NCI-H2029 (cell line): ENCODE measurements at regions not wholly inside any gene's neighbourhood (a gene's known extent, or its start where the extent isn't known, plus 50 kb on each side); places are given as distances from the start of the nearest gene placed in this dataset.
"Not testable (repeated sequence)": the region's sequence is repeated elsewhere in the genome, so short reads cannot be mapped to it uniquely, and the experiment has no call there.

Experiments
- DNase-seq: peaks from one replicate; lab custom pipeline; 2025; lab: John Stamatoyannopoulos, UW

- no peak for DNase-seq
These were observed 93.4 kb upstream of the UMPS start for GRCh38 chr3:124636863-124637296.

GRCh38 chr3:124639406-124640237, 90.6 kb upstream of the UMPS start:
- DNase-seq: no peak

- DNase-seq: no peak
These were observed 89.5 kb upstream of the UMPS start for GRCh38 chr3:124640635-124641306.

GRCh38 chr3:124643453-124643852, 86.8 kb upstream of the UMPS start:
- no peak for DNase-seq

- DNase-seq: not testable (repeated sequence)
These were observed 84.1 kb upstream of the UMPS start for GRCh38 chr3:124646186-124646585.

- DNase-seq: no peak
These were observed 81.7 kb upstream of the UMPS start for GRCh38 chr3:124648551-124648950.

- DNase-seq: no peak
These were observed 79.5 kb upstream of the UMPS start for GRCh38 chr3:124650798-124651197.

GRCh38 chr3:124651416-124651815, 78.8 kb upstream of the UMPS start:
- DNase-seq: not testable (repeated sequence)

- DNase-seq: no peak
These were observed 78.2 kb upstream of the UMPS start for GRCh38 chr3:124652009-124652408.

GRCh38 chr3:124653071-124653796, 77.0 kb upstream of the UMPS start:
- no peak for DNase-seq

- DNase-seq: no peak
These were observed 76.3 kb upstream of the UMPS start for GRCh38 chr3:124653797-124654469.

- no peak for DNase-seq
These were observed 75.8 kb upstream of the UMPS start for GRCh38 chr3:124654470-124654845.

- DNase-seq: no peak
These were observed 73.7 kb upstream of the UMPS start for GRCh38 chr3:124656531-124656930.

- no peak for DNase-seq
These were observed 73.1 kb upstream of the UMPS start for GRCh38 chr3:124657138-124657537.

GRCh38 chr3:124658270-124658669, 72.0 kb upstream of the UMPS start:
- no peak for DNase-seq

GRCh38 chr3:124659175-124659574, 71.1 kb upstream of the UMPS start:
- DNase-seq: no peak

GRCh38 chr3:124660599-124660998, 69.7 kb upstream of the UMPS start:
- no peak for DNase-seq

- no peak for DNase-seq
These were observed 66.6 kb upstream of the UMPS start for GRCh38 chr3:124663690-124664089.

- no peak for DNase-seq
These were observed 65.4 kb upstream of the UMPS start for GRCh38 chr3:124664804-124665203.

- no peak for DNase-seq
These were observed 64.2 kb upstream of the UMPS start for GRCh38 chr3:124666067-124666466.

- no peak for DNase-seq
These were observed 60.8 kb upstream of the UMPS start for GRCh38 chr3:124669470-124669869.

- DNase-seq: no peak
These were observed 59.1 kb upstream of the UMPS start for GRCh38 chr3:124671106-124671505.
